NCI-H226 (cell line): ENCODE measurements at regions not wholly inside any gene's neighbourhood (a gene's known extent, or its start where the extent isn't known, plus 50 kb on each side); places are given as distances from the start of the nearest gene placed in this dataset.
A peak's percentile ranks its signal among the peaks of the same experiment; 100 is the strongest.

Experiments used
- DNase-seq: peaks from one replicate; pipeline ENCODE4 v3.0.0-alpha.2; 2015

- DNase-seq, result no peak
Observed at GRCh38 chr18:53800171-53800570, 424.3 kb downstream of the MBD2 start.

- DNase-seq, result peak; percentile 27
Observed at GRCh38 chr18:53799134-53799533, 425.3 kb downstream of the MBD2 start.

DNA sequence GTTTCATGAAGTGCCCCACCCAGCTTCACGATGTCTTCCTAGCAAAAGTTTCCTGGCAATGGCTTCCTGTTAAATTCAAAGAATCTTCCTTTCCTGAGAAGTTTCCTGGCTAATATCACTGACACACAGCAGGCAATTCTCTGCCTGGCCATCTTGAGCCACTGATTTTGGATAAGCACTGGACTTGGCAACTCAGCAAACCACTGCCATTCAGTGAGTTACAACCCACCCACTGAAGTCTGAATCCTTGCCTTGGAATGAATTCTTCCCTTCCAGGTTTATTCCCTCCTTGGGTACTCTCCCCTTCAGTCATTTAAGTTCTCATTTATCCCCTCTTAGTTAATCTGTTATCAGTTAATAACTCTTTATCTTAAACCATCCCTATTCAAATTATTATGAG lies 426.0 kb downstream of the MBD2 start:
- DNase-seq, result no peak

DNA sequence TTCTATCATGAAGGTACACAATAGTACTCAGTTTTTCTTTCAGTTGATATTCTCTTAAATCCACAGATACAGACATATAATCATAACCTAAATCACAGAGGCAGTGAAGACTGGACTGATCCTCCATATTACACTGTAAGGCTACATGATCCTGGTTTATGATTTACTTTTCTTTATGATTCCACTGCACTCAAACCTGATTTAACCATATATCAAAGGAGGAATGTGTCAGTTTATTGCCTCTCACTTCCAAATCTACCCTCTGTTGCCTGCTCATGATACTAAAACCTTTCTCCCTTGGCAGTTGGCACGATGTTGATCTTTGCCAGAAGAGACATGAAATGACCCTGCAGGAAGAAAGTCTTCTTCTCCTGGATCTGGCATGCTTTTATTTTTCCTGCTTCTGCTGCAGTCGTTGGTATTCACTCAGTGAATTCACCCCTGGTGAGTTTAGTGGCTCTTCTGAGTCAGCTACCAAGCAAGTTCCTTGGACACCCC lies 426.4 kb downstream of the MBD2 start:
- no peak for DNase-seq

- peak; percentile 68 for DNase-seq
Observed at GRCh38 chr18:53796040-53796729, 428.3 kb downstream of the MBD2 start.

- no peak for DNase-seq
Observed at GRCh38 chr18:53795610-53796009, 428.9 kb downstream of the MBD2 start.

- DNase-seq, result no peak
Observed at GRCh38 chr18:53795061-53795460, 429.4 kb downstream of the MBD2 start.

GRCh38 chr18:53792762-53793161 lies 431.7 kb downstream of the MBD2 start:
- no peak for DNase-seq

- DNase-seq, result no peak
Observed at GRCh38 chr18:53790786-53791185, 433.7 kb downstream of the MBD2 start.

DNA sequence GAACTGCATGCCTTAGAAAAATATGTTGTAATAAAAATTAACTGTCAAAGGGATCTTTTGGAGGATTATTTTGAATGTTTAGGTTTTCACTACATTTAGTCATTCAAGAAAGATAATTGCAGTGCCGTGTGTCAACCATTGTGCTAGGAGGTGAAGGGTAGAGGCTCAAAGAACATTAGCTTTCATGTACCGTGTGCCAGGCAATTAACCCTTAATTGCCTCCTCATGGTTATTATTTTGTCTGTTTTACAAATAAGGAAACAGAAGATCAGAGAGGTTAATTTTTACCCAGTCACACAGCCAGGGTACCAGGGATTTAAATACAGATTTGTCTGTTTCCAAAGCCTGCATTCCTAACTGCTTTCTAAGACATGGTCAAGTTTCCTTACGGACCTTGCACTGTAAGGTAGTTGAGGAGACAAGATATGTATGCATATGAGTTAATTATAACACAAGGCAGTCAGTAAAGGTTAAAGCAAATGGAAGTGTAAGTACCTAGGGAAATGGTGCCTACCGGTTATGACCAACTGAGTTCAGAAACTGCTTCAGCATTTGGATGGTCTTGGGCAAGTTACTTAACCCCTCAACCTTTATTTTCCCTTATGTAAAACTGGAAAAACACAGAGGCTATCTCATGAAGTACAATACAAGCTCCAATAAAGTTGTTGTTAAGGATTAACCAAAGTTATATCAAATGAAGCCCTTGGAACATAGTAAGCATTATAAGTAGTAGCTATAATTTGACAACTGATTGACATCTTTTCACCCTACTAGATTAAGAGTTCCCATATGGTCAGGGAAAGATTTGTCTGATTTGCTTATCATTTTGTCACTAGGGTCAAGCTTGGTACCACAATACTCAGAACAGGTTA lies 434.9 kb downstream of the MBD2 start:
- DNase-seq, result no peak

DNA sequence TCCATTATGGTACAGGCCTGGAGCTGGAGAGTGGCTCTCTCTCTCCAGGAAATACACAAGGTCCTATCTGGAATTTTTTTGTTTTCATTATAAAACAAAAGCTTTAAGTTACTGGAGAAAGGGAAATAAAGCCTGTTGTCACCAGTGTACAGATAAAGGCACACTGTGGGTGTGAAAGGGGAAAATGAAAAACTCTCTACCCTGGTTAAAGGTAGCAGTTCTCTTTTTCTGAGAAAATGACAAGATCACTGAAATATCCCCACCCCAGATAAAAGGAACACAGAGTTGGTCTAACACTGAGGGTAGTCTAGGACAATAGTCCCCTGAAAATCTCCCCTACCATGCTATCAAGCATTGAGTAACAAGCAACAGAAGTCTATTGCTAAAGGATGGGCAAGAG lies 438.7 kb downstream of the MBD2 start:
- no peak for DNase-seq

- no peak for DNase-seq
Observed at GRCh38 chr18:53784253-53784652, 440.2 kb downstream of the MBD2 start.

- DNase-seq, result no peak
Observed at GRCh38 chr18:53780666-53781065, 443.8 kb downstream of the MBD2 start.

DNA sequence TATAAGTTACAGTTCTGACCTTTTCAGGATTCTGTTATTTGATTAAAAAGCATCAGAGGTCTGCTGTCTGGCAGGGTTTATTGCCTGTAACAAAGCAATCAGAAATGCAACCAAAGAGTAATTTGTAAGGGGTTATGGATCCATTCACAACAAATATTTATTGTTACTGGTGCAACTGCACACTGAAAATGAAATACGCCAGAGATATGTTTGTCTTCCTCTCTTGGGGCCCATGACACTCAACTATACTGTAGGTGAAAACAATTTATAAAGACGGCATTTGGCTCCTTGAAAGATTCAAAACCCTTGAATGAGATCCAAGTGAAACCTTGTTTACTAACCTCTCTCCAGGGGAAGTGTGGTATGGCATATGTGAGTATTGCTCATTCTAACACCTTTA lies 452.2 kb downstream of the MBD2 start:
- DNase-seq, result no peak

DNA sequence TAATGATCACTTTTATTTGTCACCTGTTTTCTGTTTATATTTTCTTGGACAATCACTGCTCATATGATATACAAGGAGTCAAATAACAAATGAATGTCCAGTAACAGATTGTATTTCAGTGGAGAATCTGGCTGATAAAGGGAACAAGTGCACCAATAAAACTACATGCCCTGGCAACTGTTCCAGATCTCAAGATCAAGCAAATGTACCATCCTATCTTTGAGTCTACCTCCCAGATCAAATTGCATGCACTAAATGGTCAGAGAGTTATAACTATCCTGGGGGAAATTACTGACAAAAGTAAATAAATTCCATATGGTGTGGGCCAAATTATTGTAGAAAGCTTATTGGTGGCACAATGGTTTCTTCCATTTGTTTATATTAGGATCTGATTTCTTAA lies 452.8 kb downstream of the MBD2 start:
- DNase-seq, result no peak

GRCh38 chr18:53765211-53765610 lies 459.3 kb downstream of the MBD2 start:
- no peak for DNase-seq

DNA sequence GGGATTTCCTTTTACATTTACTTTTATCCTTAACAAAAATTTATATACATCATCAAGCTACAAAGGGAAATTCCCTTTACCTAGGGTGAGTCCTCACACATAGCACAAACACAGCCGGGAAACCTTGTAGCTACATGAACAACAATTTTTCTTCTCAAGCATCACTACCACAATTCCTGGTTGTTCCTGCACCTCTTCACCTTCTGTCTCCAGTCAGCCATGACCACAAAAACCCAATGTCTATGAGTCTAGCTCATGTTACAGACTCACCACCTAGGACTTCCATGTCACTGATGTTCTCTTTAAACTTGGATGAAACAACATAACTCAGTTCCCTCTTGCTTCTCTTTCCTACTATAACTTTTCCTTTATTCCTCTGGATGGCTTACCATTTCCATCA lies 460.4 kb downstream of the MBD2 start:
- DNase-seq, result no peak

GRCh38 chr18:53757328-53757727 lies 467.1 kb downstream of the MBD2 start:
- no peak for DNase-seq

- no peak for DNase-seq
Observed at GRCh38 chr18:53756610-53756972, 467.9 kb downstream of the MBD2 start.

DNA sequence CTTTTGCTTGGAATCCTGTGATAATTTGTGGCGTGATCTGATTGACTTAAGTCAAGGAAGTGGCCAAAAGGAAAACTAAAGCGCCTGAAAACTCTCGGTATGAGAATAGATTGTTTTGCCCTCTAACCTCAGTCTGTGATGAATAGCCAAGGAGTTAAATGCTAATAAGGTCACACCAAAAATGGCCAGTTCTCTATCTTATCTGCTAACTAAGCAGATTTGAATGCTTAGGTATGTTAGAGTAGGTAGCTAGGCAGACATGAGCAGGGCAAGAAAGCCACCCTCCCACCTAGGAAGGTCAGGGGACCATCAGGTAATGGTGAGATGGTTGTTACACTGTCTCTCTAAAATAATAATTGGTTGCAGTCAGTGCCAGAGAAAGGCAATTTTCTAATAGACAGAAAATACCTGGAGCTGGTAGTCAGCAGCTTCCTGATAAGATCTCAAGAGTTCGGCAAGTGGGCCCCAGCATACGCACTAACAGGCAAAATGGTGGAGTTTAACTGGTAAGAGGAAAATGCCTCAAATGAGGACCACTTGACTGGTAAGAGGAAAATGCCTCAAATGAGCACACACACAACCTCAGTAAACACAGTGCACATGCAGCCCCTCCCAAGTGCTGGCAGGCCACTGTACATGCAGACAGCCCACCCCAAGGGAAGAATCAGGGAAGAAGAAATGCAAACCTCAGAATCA lies 468.4 kb downstream of the MBD2 start:
- DNase-seq, result no peak

- DNase-seq, result no peak
Observed at GRCh38 chr18:53754154-53754553, 470.3 kb downstream of the MBD2 start.

- DNase-seq, result no peak
Observed at GRCh38 chr18:53753601-53754000, 470.9 kb downstream of the MBD2 start.

DNA sequence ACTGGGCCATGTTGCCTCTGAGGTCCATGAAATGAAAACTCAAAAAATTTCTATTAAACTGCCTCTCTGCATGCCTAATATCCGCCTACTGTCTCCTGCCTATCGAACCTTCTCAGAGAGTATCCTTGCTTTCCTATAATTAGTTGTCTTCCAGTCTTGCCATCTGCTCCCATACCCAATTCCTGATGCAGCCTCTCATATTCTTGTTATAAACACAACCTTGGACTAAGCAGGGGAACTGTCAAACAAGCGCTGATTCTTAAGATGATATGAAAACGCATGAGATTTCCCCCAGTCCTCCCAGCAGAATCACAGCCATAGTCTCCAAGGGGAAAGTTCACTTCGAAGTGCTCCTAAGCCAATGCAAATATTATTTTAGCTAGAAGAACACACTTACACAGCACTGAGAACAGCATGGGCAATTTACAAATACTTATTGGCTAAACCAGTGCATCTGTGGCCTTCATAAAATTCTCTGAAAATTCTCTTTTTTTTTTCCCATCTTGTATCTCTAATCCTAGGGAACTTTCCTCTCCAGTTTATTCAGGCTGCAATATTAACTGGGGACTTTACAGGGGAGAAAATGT lies 471.6 kb downstream of the MBD2 start:
- DNase-seq, result no peak
